HG02840 (cell line): ENCODE measurements at regions not wholly inside any gene's neighbourhood (a gene's known extent, or its start where the extent isn't known, plus 50 kb on each side); places are given as distances from the start of the nearest gene placed in this dataset.

Source experiments
- ATAC-seq: cut with Tn5 transposase; IDR thresholded peaks from one replicate; pipeline ENCODE4 v1.9.1; 2021; ENCODE audit warnings: mild to moderate bottlenecking, moderate library complexity, moderate number of reproducible peaks; ENCODE audit not compliant: unreplicated experiment, low FRiP score

DNA sequence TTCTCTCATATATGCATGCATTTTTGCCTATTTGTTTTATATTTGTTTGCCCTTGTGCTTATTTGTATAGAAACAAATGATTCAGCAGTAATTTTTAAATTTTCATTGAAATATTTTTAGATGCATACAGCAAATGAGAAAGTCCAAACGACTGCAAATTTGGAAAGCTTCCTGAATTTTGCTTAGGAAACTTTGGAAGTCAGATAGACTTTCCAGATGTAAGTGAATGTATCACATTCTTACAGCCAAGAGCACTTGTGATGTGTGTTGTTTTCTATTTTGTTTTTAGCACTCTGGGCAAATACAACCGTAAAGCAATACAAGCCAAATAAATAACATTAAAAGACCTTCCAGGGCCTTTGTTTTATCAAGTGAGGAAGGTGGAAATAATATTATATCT lies 680.8 kb upstream of the CDH8 start:
- no peak for ATAC-seq

DNA sequence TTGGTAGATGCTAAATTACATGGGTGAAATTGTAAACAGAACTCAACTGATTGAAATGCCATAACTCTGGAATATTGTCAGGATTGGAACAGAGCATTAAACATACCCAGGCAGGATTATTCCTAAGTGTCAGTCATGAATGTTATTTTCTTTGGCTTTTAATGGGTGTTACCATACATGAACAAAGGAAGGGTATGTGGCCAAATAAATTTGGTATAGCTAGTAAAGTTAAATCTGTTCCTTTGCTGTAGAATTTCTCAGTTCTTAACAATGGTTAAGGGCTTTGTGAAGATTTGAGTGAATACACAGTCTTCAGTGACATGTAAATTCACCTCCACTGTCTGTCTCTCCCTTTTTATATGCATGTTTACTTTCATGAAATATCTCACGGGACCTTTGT lies 679.5 kb upstream of the CDH8 start:
- no peak for ATAC-seq

DNA sequence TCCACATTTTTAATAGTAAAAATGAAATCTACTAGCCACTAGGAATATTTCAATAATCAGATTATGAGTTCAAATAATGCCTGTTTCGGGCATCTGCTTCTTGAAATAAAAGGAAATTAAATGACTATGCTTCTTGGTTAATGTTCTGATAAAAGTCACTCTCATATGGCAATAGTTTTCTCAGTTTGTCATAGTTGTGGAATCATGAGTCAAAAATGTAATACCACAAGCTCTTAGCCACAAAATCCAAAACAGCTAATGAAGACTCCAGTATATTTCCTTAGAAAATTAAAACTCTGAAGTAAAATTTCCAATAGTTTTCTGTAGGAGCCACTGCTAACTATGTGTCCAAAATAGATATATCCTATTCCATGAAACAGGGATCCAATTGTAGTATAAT lies 676.3 kb upstream of the CDH8 start:
- no peak for ATAC-seq

DNA sequence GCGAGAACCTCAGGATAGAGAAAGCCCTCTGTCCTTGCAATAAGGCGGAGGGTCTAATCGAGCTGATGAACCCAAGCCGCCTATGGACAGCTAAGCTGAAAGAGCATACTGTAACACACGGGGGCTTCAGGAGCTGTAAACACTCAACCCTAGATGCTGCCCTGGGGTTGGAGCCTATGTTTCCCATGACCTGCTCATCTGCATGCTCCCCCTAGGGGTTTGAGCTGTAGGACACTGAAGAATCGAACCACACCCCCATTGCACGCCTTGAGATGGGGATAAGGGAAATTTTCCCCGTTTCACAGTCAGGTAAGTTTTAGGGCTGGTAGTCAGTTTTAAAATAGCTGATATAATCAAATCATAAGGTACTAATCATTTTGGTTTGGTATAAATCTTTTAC lies 675.6 kb upstream of the CDH8 start:
- ATAC-seq: no peak

DNA sequence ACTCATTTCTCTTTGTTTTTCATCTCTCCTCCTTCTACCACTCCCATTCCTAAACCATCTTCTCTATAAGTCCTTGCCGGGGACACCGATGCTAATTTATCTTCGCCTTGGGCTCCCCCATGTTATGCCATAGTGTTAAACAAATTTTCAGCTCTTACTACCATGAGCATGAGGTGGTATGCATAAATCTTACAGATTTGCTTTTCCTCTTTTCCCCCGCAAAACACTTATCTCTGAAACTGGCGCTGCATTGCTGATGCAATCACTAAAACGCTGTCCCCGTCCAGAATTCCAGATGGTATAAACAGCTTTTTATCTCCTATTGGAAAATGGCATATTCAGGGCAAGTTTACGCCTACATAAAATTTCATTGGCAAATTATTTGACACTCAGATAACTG lies 673.6 kb upstream of the CDH8 start:
- no peak for ATAC-seq

DNA sequence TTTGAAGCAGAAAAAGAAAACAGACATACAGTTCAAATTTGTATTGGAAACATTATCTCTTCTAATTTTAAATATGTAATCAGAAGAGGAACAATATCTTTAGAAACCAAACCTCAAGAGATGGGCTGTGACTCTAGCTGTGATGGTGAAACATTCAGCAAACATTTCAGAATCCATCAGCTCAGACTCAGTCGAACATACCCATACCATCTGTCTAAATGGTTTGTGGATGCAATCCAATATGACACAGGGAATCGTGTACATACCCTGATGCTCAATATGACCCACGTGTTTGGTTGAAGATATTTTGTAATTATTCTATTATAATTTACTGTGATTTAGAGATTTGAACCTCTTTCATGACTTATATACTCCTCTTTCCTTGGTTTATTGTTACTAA lies 665.2 kb upstream of the CDH8 start:
- ATAC-seq: no peak

DNA sequence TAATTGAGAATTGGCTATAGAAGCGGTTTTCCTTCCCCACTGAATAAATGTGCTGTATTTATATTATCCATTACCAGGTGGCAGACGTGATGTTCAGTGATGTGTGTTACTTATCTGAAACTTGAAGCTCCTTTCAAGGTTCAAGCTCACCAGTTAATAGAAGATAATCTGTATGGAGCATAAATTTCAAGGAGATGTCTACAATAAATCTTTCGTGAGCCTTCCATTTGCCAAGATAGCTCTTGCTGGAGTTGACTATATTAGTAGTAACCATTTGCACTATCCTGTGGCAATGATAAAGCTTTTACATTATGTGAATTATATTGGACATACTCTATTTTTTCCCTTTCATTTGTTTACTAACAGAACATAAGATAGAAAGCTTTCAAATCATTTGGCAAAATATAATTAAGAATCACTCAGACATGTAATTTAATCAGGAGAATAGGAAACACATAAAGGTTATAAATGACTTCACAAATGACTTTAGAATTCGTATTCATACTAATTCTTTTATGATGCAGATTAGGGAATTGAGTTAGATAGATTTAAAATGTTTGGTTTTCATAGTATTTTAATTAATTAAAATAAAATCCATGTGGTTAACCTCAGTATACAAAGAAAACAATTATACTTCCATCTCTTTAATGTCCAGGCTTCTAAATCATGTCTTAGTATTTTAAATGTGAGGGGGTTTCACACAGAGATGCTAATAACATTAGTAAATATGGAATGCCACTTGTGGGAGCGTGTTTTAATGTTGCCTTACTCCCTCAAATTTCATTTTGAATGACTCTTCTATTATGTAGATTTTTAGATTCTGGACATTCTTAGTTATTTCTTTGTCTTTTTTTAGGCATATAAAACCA lies 664.4 kb upstream of the CDH8 start:
- ATAC-seq: no peak

DNA sequence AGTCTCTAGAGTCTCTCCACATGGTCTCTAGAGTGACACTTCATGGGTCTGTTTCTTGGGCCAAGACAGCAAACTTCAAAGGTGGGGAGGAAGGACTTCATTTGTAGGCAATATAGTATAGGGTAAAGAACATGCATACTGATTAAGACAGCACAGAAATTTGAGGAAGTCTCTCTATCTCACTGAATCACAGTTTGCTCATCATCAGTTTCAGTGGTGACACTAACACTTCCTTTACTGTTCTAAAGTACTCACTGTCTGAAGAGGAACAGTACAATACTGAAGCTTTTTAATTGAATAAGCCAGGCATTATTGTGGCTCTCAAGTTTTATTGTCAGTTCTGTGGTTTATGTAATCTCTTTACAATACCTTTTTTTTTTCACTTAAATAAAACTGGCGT lies 656.4 kb upstream of the CDH8 start:
- ATAC-seq: no peak

DNA sequence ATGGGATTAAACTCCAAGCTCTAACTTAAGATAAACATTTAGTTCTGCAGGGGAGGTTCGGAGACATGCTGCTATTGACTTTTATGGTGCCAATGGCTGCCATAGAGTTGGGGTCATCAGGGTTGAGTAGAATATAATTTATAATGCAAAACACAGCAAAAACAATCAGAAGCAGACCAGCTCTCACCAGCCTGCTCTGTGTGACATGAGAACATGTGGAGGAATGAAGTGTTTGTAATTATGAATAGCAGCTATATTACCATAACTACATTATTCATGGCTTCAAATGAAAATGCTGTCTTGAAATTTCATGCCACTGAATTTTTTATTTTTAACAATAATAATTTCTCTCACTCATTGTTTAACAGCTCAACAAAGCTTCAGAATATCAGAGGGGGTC lies 645.6 kb upstream of the CDH8 start:
- ATAC-seq: no peak

DNA sequence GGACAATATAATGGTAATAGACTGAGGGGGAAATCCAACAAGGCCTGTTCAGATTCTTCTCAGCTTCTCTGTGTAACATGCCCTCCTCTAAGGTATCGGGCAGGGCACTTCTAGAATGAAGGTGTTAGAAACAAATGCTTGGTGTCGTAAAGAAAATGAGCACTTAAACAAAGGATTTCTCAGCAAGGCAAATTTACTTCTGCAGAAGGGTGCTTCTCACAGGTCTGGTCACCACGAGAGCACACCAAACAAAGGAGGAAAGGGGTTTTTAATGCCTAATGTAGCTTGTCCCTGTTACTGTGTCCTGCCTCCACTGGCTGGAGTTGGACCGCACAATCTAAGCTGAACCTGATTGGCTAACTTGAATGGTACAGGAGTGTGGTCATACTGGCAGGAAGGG lies 642.6 kb upstream of the CDH8 start:
- no peak for ATAC-seq

DNA sequence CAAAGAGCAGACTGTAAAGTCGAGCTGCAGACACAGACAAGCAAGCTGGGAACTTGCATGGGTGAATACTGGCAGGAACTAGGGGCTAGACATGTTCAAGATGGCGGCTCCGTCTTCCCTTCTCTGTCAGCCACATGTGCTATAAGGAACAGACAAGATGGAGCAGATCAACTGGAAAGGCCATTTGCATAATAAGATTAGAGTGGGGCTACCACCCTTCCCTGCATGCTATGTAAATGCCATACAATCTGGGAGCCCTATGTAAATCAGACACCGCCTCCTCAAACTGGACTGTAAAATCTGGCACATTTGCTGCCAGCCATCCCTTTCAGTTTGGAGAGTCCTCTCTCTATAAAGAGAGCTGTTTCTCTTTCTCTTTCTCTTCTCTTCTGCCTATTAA lies 640.1 kb upstream of the CDH8 start:
- ATAC-seq: no peak

DNA sequence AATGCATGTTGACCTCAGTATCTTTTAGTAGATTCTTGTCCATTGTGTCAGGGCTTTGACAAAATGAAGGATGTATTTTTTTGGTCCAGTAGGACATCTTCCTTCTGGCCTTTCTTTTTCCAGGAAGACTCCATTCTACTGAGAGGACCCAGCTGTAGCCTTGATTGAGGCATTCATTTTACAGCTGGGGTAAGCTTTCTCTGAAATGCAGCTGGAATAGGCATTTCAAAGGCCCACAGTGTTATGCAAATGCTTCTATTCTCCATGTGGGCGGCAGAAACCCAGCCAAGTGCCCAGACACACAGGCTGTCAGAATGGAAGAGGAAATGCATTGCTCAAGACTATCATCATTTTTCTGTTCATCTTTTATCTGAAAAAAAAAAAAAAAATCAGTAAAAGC lies 629.0 kb upstream of the CDH8 start:
- ATAC-seq: no peak

DNA sequence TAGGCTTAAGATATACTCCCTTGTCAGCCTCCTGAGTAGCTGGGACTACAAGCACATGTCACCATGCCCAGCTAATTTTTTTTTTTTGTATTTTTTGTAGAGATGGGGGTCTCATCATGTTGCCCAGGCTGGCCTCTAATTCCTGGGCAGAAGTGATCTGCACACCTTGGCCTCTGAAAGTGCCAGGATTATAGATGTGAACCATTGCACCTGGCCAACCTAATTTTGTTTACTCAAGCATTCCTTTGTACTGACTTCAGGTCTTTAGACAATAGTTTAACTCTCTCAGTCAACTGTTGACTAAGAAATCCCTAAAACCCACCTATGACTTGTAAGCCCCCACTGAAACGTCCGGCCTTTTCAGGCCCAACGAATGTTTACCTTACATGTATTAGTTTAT lies 628.3 kb upstream of the CDH8 start:
- ATAC-seq: no peak

DNA sequence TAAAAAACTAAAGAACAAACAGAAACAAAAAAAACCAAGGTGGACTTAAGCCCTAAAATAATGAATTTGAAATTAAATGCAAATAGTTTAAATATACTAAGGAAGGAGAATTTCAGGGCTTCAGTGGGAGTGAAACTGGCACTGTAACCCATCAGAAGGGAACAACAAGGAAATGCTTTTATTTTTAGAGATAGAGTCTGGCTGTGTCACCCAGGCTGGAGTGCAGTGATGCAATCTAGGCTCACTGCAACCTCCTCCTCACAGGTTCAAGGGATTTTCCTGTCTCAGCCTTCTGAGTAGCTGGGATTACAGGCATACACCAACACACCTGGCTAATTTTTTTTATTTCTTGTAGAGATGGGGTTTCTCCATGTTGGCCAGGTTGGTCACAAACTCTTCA lies 625.2 kb upstream of the CDH8 start:
- no peak for ATAC-seq

DNA sequence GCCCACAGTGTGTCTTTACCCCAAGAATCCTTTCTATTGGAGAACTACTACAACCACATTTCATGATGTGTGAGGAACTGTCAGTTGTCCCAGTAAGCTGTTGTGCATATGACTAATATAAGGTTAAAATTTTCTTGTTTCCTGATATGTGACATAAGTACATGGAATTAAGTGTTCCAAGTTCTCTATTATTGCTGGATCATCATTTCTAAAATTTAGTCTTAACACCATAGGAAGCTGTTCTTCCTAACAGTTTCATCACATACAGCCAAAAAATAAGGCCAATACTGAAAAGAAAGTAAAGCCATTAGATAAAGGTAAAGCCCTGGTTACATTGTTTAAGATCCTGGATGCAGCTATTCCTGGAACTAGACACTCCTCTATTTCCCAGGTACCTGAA lies 620.9 kb upstream of the CDH8 start:
- no peak for ATAC-seq

DNA sequence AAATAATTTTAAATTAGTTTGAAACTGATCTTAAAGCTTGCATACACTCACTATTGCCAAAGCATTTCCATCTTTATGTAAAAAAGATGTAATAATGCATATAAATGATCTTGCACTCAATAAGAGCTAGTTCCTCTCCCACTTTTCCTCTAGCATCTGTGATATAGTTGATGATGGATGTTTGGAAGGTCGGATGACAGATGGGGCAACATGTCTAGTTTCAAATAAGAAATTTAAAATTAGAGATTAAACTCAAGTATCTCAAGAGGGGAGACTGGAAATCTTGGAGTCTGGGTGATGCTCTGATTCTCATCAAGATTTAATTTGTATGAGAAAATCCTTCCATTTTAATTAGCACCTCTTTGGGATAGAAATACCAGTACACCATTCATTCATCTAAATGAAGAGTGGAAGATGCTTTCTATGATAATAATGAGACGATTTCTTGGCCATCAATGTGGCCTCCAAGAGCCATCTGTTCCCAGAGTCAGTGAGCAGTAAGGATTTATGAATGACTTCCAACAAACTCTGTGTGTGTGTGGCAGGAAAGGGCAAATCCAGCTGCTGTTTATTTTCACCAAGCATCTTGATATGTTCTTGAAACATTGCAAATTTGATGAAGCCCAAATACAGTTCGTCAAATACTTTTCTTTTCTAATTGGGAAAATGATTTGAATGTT lies 616.3 kb upstream of the CDH8 start:
- no peak for ATAC-seq

DNA sequence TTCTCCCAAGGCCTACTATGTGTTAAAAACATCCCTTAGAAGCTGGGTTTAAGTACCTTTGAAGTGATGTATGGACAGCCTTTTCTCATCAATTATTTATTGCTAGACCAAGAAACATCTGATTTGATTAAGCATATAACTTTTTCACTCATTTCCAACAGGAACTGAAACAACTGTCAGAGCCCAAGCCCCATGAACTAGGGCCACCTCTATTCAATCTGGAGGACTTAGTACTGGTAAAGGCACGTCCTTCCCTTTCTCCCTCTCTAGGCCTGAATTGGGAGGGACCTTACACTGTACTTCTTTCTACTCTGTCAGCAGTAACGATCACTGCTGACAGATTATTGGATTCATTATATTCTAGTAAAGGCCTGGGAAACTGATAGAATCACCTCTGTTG lies 612.0 kb upstream of the CDH8 start:
- no peak for ATAC-seq

DNA sequence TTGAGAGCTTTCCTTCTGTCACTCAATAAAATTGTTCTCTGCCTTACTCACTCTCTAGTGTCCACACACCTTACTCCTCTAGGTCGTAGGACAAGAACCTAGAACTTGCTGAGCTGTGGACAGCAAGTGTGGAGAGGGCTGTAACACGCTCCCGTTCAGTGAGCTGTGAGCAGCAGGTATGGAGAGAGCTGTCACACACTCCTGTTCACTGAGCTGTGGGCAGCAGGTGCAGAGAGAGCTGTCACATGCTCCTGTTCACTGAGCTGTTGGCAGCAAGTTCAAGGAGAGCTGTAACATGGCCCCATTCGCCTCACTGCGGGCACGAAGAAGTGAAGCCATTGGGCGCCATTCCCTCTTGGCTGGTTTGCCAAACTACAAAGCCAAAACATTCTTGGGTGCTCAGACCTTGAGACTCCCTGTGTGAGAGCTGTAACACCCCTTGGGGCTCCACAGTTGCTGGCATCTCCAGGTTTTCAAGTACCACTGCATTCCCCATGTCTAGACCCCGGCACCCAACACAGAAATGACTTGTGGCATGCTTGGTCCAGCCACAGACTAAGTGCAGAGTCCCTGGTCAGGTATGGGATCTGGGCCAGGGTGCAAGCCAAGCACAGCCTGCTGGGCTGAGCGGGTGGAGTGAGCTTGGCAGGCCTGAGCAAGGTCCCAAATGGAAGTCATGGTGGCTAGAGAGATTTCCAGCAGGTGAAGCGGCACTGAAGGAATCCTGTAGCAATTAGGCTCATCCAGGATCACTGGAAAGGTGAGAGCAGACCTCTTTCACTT lies 608.0 kb upstream of the CDH8 start:
- no peak for ATAC-seq

DNA sequence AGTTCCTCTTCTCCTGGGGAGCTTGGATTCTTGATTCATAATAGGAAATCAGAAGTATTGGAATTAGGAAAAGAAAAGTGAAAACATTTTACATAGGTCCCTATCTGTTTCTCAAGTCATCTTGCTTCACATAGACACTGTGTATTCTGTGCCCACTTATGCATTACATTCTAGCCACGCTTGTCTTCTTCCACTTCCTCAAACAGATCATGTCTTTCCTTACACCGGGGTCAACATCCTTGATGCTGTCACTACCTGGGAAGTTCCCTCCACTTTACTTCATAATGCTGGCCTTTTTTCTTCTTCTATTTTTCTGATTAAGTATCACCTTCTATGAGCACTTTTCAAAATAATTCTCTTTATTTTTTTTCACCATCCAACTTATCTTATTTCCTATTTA lies 606.4 kb upstream of the CDH8 start:
- ATAC-seq: no peak

DNA sequence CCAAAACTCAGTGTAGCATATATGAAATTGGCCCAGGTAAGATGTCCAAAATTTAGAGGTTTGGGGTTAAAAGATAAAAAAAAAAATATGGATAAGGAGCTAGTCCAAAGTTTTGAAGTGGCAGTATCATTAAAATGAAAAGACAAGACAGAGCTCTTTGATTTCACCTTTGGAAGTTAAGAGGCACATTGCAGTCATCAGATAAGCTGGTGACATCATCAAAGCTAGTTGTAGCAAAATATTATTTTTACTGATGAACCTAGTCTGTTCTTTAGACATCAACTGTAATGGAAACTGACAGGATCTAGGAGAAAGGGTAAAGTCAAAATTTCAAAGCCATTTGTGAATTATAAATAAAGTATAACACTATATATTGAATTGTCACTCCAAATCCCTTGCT lies 603.7 kb upstream of the CDH8 start:
- no peak for ATAC-seq
